Psoas muscle (tissue), 7 donors: ENCODE measurements at regions not wholly inside any gene's neighbourhood (a gene's known extent, or its start where the extent isn't known, plus 50 kb on each side); places are given as distances from the start of the nearest gene placed in this dataset.

ENCODE experiments used
- ATAC-seq, 4 donors: fragments of 200-7000 bp; cut with Tn5 transposase; one replicate each; pipeline ENCODE4 v1.9.1; 2020; ENCODE audit warnings: moderate library complexity in 3 of 4, mild to moderate bottlenecking in 2 of 4
- DNase-seq, 2 donors: peaks; one replicate each; pipeline ENCODE4 v3.0.0-alpha.2; 2020
- H3K27ac ChIP-seq: fragments of 200-600 bp; one replicate; pipeline ENCODE4 v1.8.0; 2022
- H3K27me3 ChIP-seq, 3 donors: fragments of 200-600 bp in 1 of 3; one replicate each; pipeline versions ENCODE4 v1.6.1 to v1.8.0; 2013 to 2022; ENCODE audit warnings: low read length in 2 of 3, mild to moderate bottlenecking in 2 of 3, moderate library complexity in 1 of 3; ENCODE audit not compliant: insufficient read depth in 3 of 3
- H3K36me3 ChIP-seq, 2 donors: fragments of 200-600 bp in 1 of 2; one replicate each; pipeline versions ENCODE4 v1.6.1 to v1.8.0; 2013 to 2022; ENCODE audit warnings: low read depth in 1 of 2, mild to moderate bottlenecking in 1 of 2, moderate library complexity in 1 of 2; ENCODE audit not compliant: insufficient read depth in 1 of 2
- H3K4me1 ChIP-seq: fragments of 200-600 bp; one replicate; pipeline ENCODE4 v1.8.0; 2022
- H3K4me3 ChIP-seq: fragments of 200-600 bp; one replicate; pipeline ENCODE4 v1.8.0; 2022; ENCODE audit warnings: mild to moderate bottlenecking
- H3K9me3 ChIP-seq: fragments of 200-600 bp; one replicate; pipeline ENCODE4 v1.8.0; 2022
- WGBS, 3 donors: extraction: QIAGEN DNeasy Blood & Tissue Kit; methylation state at CpG; one replicate each; pipeline versions ENCODE4 v1.1.6 to v1.1.7; 2013; 5-methylcytosine and 5-hydroxymethylcytosine counted together
- intact Hi-C, 2 donors: fragments of 100-400 bp; cut with DNase I; formaldehyde crosslinking; loops; one replicate each; pipeline versions ENCODE4 v1.11.0 to v1.14.2; 2022
- TF ChIP-seq, protein P1 (sequence below): fragments of 200-600 bp; IDR thresholded peaks from one replicate; pipeline ENCODE4 v1.8.0; 2022; ENCODE audit warnings: antibody characterized with exemption
- donor health status: healthy with polysubstance abuse.
- donor health status: DM: no; HTN: no; CAD: no; lungs with moderate emphysema.
- donor health status: Bipolar disorder and iron deficiency.
- donor health status: healthy.
- donor health status: DM: yes; HTN: yes; CAD: no.
- donor health status: DM: no; HTN: no; CAD: no.
- donor health status: DM: yes; HTN: yes; CAD: no.

DNA sequence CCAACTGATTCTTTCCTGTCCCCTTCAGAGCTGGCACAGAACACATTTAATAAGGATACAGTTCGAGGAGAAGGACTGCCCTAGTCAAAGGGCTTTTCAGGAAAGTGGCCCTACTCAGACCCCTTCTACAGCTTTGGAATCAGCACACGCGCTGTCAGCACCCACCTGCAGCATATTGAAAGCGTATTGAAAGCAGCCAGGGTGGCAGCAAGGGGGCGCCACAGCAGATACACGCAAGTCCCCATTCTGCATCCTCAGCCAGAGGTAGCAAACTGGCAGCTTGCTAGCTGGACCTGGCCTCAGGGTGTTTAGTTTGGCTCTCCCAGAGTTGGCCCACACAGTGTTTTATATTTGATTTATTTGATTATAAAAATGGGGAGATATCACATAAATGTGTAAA lies 101.0 kb upstream of the NT5C1B start:
- ATAC-seq (no peak), DNase-seq (no peak)
- 72 to 82% (median 77%) methylated on average over 6 of the region's 6 CpGs for WGBS, 3 donors
- Histone ChIP-seq H3K36me3 (no peaks in the 10 kb centered on the region), H3K9me3 (no peaks in the 10 kb centered on the region), H3K27me3 (no peaks in the 10 kb centered on the region), H3K27ac (no peak overlapping the region), H3K4me1 (no peaks in the 10 kb centered on the region), H3K4me3 (no peak overlapping the region)
- TF ChIP-seq, protein P1, sequence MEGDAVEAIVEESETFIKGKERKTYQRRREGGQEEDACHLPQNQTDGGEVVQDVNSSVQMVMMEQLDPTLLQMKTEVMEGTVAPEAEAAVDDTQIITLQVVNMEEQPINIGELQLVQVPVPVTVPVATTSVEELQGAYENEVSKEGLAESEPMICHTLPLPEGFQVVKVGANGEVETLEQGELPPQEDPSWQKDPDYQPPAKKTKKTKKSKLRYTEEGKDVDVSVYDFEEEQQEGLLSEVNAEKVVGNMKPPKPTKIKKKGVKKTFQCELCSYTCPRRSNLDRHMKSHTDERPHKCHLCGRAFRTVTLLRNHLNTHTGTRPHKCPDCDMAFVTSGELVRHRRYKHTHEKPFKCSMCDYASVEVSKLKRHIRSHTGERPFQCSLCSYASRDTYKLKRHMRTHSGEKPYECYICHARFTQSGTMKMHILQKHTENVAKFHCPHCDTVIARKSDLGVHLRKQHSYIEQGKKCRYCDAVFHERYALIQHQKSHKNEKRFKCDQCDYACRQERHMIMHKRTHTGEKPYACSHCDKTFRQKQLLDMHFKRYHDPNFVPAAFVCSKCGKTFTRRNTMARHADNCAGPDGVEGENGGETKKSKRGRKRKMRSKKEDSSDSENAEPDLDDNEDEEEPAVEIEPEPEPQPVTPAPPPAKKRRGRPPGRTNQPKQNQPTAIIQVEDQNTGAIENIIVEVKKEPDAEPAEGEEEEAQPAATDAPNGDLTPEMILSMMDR: no peak
- intact Hi-C loops: no loop called here

DNA sequence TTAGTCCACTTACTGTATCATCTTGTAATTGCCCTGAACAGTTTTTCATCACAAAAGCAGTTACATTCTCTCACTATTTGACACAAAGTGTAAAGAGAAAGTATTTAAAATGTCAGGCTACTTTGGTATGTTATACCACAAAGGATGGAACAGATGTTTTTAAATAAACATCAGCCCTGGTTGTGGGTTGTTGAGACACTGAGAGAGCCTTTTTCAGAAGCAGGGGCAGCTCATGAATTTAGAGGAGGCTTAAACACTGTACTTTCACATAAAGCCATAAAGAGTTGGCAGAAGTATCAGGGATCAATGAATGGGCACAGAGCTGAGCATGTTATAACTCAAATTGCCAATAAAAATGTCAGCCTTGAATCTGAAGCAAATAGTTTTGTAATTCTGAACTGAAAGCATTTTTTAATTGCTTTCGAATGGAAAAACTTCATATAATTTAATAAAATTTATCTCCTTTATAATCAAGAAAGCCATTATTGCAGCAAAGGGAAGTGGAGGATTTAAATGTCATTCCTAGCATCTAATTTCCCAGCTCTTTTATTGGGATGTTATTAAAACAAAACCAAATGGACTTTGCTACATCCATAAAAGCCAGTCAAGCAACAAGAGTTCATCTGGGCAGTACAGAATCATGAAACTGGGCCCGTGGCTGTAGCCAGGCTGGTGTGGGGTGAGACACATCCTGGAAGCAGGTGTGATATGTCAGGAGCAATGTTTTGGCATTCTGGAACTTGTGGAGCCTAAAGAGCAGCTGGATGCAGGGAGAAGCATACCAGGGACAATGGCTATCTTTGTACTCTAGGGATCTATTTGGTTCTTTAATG lies 95.1 kb upstream of the NT5C1B start:
- Histone ChIP-seq H3K4me1 (no peaks in the 10 kb centered on the region), H3K36me3 (no peaks in the 10 kb centered on the region), H3K27ac (no peak overlapping the region), H3K4me3 (no peak overlapping the region), H3K9me3 (no peaks in the 10 kb centered on the region), H3K27me3 (no peaks in the 10 kb centered on the region)
- ATAC-seq: no peak
- DNase-seq: no peak
- 50 to 51% (median 50%) methylated on average over 2 of the region's 2 CpGs for WGBS, 3 donors
- TF ChIP-seq, protein P1: no peak
- intact Hi-C loops: no loop called here

DNA sequence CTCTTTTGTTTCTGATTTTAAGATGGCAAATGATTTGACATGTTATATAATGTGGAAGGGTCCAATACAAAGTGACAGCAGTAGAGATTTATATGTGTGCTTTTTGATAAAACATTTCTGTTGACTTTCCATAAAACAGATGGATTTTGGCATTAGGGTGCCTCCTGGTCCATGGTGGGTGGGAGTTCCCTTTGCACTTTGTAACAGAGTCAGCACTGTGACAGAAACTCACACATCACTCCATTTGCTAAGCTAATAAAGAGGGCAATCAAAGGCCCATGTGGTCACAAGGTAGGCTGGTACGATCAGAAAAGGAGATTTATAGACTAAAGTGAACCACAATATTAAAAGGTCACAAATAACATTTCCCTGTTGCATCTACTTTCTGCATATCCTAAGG lies 93.3 kb upstream of the NT5C1B start:
- 65 to 81% (median 71%) methylated on average over 1 of the region's 1 CpG for WGBS, 3 donors
- no peaks in the 10 kb centered on the region for H3K9me3 ChIP-seq
- DNase-seq: no peak
- H3K36me3 ChIP-seq: no peaks in the 10 kb centered on the region
- no peaks in the 10 kb centered on the region for H3K4me1 ChIP-seq
- TF ChIP-seq, protein P1: no peak
- intact Hi-C loops: no loop called here
- H3K27me3 ChIP-seq: no peaks in the 10 kb centered on the region
- no peak overlapping the region for H3K27ac ChIP-seq
- no peak for ATAC-seq
- no peak overlapping the region for H3K4me3 ChIP-seq

DNA sequence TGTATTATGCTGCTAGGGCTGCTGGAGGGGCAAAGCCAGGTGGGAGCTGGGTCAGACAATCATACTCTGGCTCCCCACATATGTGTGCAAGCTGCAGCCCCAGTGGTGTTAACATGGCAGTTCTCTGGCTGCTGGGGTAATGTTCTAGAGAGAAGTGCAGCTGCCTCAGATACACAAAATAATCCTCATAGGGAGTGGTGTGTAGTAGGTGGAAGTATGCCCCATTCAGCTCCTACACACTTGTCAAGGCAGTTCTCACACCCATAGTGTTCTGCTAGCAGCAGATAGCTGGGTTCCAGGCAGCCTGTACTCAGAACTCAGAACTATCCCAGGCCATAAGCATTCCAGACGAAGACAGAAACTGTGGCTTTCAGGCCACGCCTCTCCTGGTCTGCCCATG lies 87.9 kb upstream of the NT5C1B start:
- ATAC-seq (no peak), DNase-seq (no peak)
- Histone ChIP-seq H3K27ac (no peak overlapping the region), H3K9me3 (peaks cover 9% of the 10 kb centered on the region), H3K4me1 (no peaks in the 10 kb centered on the region), H3K4me3 (no peak overlapping the region), H3K36me3 (no peaks in the 10 kb centered on the region), H3K27me3 (no peaks in the 10 kb centered on the region)
- 82 to 95% (median 88%) methylated on average over 2 of the region's 2 CpGs for WGBS, 3 donors
- intact Hi-C loops: no loop called here
- TF ChIP-seq, protein P1: no peak

DNA sequence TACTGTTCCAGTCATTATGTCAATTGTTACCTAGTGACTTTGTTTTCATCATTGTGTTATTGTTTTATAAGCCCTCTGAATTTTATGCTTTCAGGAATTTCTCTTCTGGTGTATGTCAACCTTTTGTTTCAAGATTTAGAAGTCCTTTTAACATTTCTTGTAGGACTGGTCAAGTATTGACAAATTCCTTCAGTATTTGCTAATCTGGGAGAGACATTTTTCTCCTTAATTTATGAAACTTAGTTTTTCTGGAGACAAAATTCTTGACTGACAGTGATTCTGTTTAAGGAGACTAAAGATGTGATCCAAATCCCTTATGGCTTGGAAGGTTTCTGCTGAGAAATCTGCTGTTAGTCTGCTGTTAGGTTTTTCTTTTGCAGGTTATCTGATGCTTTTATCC lies 84.9 kb upstream of the NT5C1B start:
- no peak for ATAC-seq
- Histone ChIP-seq H3K4me1 (no peaks in the 10 kb centered on the region), H3K27ac (no peak overlapping the region), H3K9me3 (peaks cover 9% of the 10 kb centered on the region), H3K4me3 (no peak overlapping the region), H3K27me3 (no peaks in the 10 kb centered on the region), H3K36me3 (no peaks in the 10 kb centered on the region)
- intact Hi-C loops: no loop called here
- DNase-seq: no peak
- TF ChIP-seq, protein P1: no peak
